Liver (tissue), 8 donors: ENCODE measurements at regions not wholly inside any gene's neighbourhood (a gene's known extent, or its start where the extent isn't known, plus 50 kb on each side); places are given as distances from the start of the nearest gene placed in this dataset.

Experiments
- DNase-seq: peaks from one replicate; pipeline ENCODE4 v3.0.0-alpha.2; 2017; ENCODE audit warnings: low spot score
- H3K27ac ChIP-seq, 2 donors: one replicate each; pipeline ENCODE4 v1.7.0; 2013; ENCODE audit warnings: inconsistent platforms in 2 of 2, low read length in 2 of 2, control low read depth in 1 of 2, low read depth in 1 of 2, mild to moderate bottlenecking in 1 of 2
- H3K27me3 ChIP-seq, 4 donors: one replicate each; pipeline versions ENCODE4 v1.6.1 to v1.7.0; 2013; ENCODE audit warnings: low read length in 3 of 4, inconsistent platforms in 1 of 4, mild to moderate bottlenecking in 1 of 4, moderate library complexity in 1 of 4; ENCODE audit not compliant: control insufficient read depth in 4 of 4, insufficient read depth in 4 of 4
- H3K36me3 ChIP-seq, 4 donors: one replicate each; pipeline versions ENCODE4 v1.6.1 to v1.7.0; 2013; ENCODE audit warnings: low read length in 3 of 4, mild to moderate bottlenecking in 3 of 4, low read depth in 1 of 4, moderate library complexity in 1 of 4; ENCODE audit not compliant: control insufficient read depth in 4 of 4, insufficient read depth in 3 of 4
- H3K4me1 ChIP-seq, 4 donors: one replicate each; pipeline versions ENCODE4 v1.6.1 to v1.7.0; 2013; ENCODE audit warnings: low read length in 3 of 4, mild to moderate bottlenecking in 3 of 4, moderate library complexity in 1 of 4; ENCODE audit not compliant: control insufficient read depth in 4 of 4, insufficient read depth in 4 of 4
- H3K4me3 ChIP-seq, 3 donors: one replicate each; pipeline versions ENCODE4 v1.6.1 to v1.7.0; 2013; ENCODE audit warnings: low read length in 3 of 3, control low read depth in 1 of 3, low read depth in 1 of 3, mild to moderate bottlenecking in 1 of 3
- H3K9ac ChIP-seq, 2 donors: one replicate each; pipeline ENCODE4 v1.7.0; 2013; ENCODE audit warnings: low read length in 2 of 2, mild to moderate bottlenecking in 2 of 2, moderate library complexity in 2 of 2, control low read depth in 1 of 2, low read depth in 1 of 2
- H3K9me3 ChIP-seq, 4 donors: one replicate each; pipeline versions ENCODE4 v1.6.1 to v1.7.0; 2013; ENCODE audit warnings: low read length in 3 of 4; ENCODE audit not compliant: control insufficient read depth in 4 of 4
- EGR1 ChIP-seq, 2 donors: IDR thresholded peaks; 2 replicates each; pipeline ENCODE4 v1.6.1; 2016 to 2018; ENCODE audit warnings: antibody characterized with exemption in 2 of 2, low read depth in 2 of 2
- FOXA1 ChIP-seq: IDR thresholded peaks from 2 replicates; pipeline ENCODE4 v1.6.1; 2016; ENCODE audit warnings: antibody characterized with exemption
- FOXA2 ChIP-seq: IDR thresholded peaks from 2 replicates; pipeline ENCODE4 v1.6.1; 2016; ENCODE audit warnings: antibody characterized with exemption
- GABPA ChIP-seq, 2 donors: IDR thresholded peaks in 1 of 2; conservative IDR thresholded peaks in 1 of 2; 2 replicates each; pipeline ENCODE4 v1.6.1; 2016; ENCODE audit warnings: antibody characterized with exemption in 2 of 2, mild to moderate bottlenecking in 1 of 2, moderate library complexity in 1 of 2
- HNF4A ChIP-seq, 2 donors: conservative IDR thresholded peaks; 2 replicates each; pipeline ENCODE4 v1.6.1; 2016; ENCODE audit warnings: antibody characterized with exemption in 2 of 2, mild to moderate bottlenecking in 2 of 2
- HNF4G ChIP-seq: IDR thresholded peaks from 2 replicates; pipeline ENCODE4 v1.6.1; 2016; ENCODE audit warnings: antibody characterized with exemption
- JUND ChIP-seq, 2 donors: IDR thresholded peaks; 2 replicates each; pipeline ENCODE4 v1.6.1; 2016; ENCODE audit warnings: antibody characterized with exemption in 2 of 2
- NR2F2 ChIP-seq: IDR thresholded peaks from 2 replicates; pipeline ENCODE4 v1.6.1; 2016; ENCODE audit warnings: antibody characterized with exemption
- RAD21 ChIP-seq, 2 donors: IDR thresholded peaks; 2 replicates each; pipeline ENCODE4 v1.6.1; 2016; ENCODE audit warnings: antibody characterized with exemption in 2 of 2, mild to moderate bottlenecking in 2 of 2
- RXRA ChIP-seq, 2 donors: IDR thresholded peaks; 2 replicates each; pipeline ENCODE4 v1.6.1; 2017 to 2018; ENCODE audit warnings: antibody characterized with exemption in 2 of 2, mild to moderate bottlenecking in 1 of 2
- SP1 ChIP-seq: IDR thresholded peaks from 2 replicates; pipeline ENCODE4 v1.6.1; 2018; ENCODE audit warnings: antibody characterized with exemption, mild to moderate bottlenecking
- TAF1 ChIP-seq: conservative IDR thresholded peaks from 2 replicates; pipeline ENCODE4 v1.6.1; 2016; ENCODE audit warnings: antibody characterized with exemption, mild to moderate bottlenecking
- YY1 ChIP-seq: IDR thresholded peaks from 2 replicates; pipeline ENCODE4 v1.6.1; 2016; ENCODE audit warnings: antibody characterized with exemption, mild to moderate bottlenecking
- WGBS: extraction: QIAGEN DNeasy Blood & Tissue Kit; methylation state at CpG from one replicate; pipeline ENCODE4 v1.1.7; 2013; 5-methylcytosine and 5-hydroxymethylcytosine counted together
- TF ChIP-seq, protein P1 (sequence below): IDR thresholded peaks from 2 replicates; pipeline ENCODE4 v1.6.1; 2016; ENCODE audit warnings: antibody characterized with exemption
- TF ChIP-seq, protein P2 (sequence below): IDR thresholded peaks from 2 replicates; pipeline ENCODE4 v1.6.1; 2016; ENCODE audit warnings: antibody characterized with exemption
- TF ChIP-seq, protein P3 (sequence below): IDR thresholded peaks from 2 replicates; pipeline ENCODE4 v1.6.1; 2016; ENCODE audit warnings: antibody characterized with exemption
- TF ChIP-seq, protein P4 (sequence below): fragments of 150-350 bp; IDR thresholded peaks from 2 replicates; pipeline ENCODE4 v1.5.1; 2017; ENCODE audit warnings: improper control_type of control experiment, low read depth, low read length; ENCODE audit not compliant: missing input control
- donor health status: healthy.
- donor health status: healthy.
- donor health status: healthy.
- donor health status: healthy.
- donor health status: healthy.

DNA sequence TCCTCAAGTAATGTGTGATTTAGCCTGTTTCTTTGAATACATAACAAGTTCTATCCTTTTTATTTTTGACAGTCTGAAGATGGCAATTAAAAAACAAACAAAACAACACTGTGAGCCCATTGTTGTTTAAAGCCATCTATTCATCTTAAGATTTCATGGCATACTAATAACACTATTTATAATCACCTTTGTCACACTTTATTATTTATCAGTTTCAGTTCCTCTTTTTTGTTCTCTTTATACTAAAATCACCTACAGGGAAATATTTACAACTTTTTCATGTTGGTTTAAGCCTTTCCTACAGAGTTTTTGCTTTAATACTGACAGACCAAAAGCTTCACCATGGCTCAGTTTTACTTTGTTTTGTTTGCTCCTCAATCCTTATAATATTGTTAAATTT is 247.4 kb upstream of the CTSO start:
- Histone ChIP-seq H3K27me3 (no peaks in the 10 kb centered on the region), H3K9me3 (no peaks in the 10 kb centered on the region), H3K36me3 (no peaks in the 10 kb centered on the region), H3K4me3 (no peak overlapping the region), H3K4me1 (no peaks in the 10 kb centered on the region), H3K9ac (no peak overlapping the region), H3K27ac (no peak overlapping the region)
- no peak for DNase-seq
- TF ChIP-seq, protein P1, sequence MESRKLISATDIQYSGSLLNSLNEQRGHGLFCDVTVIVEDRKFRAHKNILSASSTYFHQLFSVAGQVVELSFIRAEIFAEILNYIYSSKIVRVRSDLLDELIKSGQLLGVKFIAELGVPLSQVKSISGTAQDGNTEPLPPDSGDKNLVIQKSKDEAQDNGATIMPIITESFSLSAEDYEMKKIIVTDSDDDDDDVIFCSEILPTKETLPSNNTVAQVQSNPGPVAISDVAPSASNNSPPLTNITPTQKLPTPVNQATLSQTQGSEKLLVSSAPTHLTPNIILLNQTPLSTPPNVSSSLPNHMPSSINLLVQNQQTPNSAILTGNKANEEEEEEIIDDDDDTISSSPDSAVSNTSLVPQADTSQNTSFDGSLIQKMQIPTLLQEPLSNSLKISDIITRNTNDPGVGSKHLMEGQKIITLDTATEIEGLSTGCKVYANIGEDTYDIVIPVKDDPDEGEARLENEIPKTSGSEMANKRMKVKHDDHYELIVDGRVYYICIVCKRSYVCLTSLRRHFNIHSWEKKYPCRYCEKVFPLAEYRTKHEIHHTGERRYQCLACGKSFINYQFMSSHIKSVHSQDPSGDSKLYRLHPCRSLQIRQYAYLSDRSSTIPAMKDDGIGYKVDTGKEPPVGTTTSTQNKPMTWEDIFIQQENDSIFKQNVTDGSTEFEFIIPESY: no peak
- no peak for TF ChIP-seq HNF4A (conservative IDR thresholded peaks at IDR 0.05)
- TF ChIP-seq RXRA (IDR thresholded peaks at IDR 0.05): no peak
- no peak for TF ChIP-seq TAF1
- TF ChIP-seq RAD21 (IDR thresholded peaks at IDR 0.05): no peak
- TF ChIP-seq, protein P2, sequence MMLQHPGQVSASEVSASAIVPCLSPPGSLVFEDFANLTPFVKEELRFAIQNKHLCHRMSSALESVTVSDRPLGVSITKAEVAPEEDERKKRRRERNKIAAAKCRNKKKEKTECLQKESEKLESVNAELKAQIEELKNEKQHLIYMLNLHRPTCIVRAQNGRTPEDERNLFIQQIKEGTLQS: no peak

DNA sequence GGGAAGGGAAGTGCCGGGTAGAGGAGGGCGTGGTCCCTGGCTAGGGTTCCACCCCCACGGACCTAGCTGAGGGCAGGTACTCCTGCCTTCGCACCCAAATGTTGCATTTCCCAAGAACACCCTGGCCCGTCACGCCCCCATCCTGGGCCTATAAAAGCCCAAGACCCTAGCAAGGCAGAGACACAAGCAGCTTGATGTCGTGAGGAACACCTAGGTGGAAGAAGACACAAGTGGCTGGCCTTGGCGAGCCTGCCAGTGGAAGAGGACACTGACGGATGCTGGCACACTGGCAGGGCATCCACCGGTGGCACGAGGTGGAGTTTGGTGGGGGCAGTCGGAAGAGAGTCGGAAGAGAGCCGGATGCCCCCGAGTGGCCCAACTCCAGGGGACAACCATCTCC is 244.8 kb upstream of the CTSO start:
- H3K4me3 ChIP-seq: no peak overlapping the region
- H3K9me3 ChIP-seq: no peaks in the 10 kb centered on the region
- TF ChIP-seq, protein P3, sequence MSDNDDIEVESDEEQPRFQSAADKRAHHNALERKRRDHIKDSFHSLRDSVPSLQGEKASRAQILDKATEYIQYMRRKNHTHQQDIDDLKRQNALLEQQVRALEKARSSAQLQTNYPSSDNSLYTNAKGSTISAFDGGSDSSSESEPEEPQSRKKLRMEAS: no peak
- TF ChIP-seq EGR1 (IDR thresholded peaks at IDR 0.05; ENCODE audit: low read depth in 2 of 2): no peak
- TF ChIP-seq NR2F2: no peak
- no peak for TF ChIP-seq FOXA1
- no peak for TF ChIP-seq RAD21 (IDR thresholded peaks at IDR 0.05)
- TF ChIP-seq JUND (IDR thresholded peaks at IDR 0.05): no peak
- no peak for TF ChIP-seq TAF1
- 89% methylated on average over 15 of the region's 15 CpGs for WGBS
- no peak overlapping the region for H3K9ac ChIP-seq
- H3K4me1 ChIP-seq: peaks cover 0 to 6% (median 5%) of the 10 kb centered on the region in 4 donors
- no peaks in the 10 kb centered on the region for H3K36me3 ChIP-seq
- no peak overlapping the region for H3K27ac ChIP-seq
- no peaks in the 10 kb centered on the region for H3K27me3 ChIP-seq
- no peak for DNase-seq

DNA sequence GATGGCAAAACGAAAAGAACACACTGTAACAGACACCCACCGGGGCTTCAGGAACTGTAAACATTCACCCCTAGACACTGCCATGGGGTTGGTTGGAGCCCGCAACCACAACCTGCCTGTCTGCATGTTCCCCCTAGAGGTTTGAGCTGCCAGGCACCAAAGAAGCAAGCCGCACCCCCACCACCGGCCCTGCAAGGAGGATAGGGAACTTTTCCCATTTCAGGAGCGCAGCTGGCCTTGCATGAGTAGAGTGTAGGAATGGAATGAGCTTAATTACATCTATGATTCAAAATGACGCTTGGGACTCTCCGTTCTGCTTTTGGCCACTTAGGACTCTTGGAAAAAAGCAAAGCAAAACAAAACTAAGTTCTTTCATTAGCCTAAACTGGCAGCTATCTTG is 243.6 kb upstream of the CTSO start:
- H3K27me3 ChIP-seq: no peaks in the 10 kb centered on the region
- no peaks in the 10 kb centered on the region for H3K9me3 ChIP-seq
- WGBS: 87% methylated on average over 8 of the region's 8 CpGs
- no peaks in the 10 kb centered on the region for H3K36me3 ChIP-seq
- no peak overlapping the region for H3K4me3 ChIP-seq
- no peak for TF ChIP-seq FOXA2
- H3K9ac ChIP-seq: no peak overlapping the region
- no peak for DNase-seq
- H3K27ac ChIP-seq: no peak overlapping the region
- peaks cover 0 to 18% (median 16%) of the 10 kb centered on the region in 4 donors for H3K4me1 ChIP-seq

DNA sequence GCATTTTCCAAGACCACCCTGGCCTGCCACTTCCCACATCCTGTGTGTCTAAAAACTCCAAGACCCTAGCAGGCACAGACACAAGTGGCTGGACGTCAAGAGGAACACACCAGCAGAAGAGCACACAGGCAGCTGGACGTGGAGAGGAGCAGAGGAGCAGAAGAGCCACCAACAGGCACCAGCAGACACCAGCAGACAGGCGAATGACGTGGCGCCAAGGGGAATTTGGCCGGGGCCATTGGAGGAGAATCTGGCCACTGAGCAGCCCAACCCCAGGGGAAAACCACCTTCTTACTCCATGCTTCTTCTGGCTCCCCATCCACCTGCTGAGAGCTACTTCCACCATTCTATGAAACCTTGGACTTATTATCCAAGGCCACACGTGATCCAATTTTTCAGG is 243.1 kb upstream of the CTSO start:
- WGBS: 92% methylated on average over 7 of the region's 7 CpGs
- no peak for DNase-seq

More for the DNA sequence above, 243.1 kb upstream of the CTSO start:
- no peaks in the 10 kb centered on the region for H3K36me3 ChIP-seq
- H3K27ac ChIP-seq: no peak overlapping the region
- H3K4me3 ChIP-seq: no peak overlapping the region
- no peaks in the 10 kb centered on the region for H3K9me3 ChIP-seq
- H3K27me3 ChIP-seq: no peaks in the 10 kb centered on the region
- peaks cover 0 to 23% (median 20%) of the 10 kb centered on the region in 4 donors for H3K4me1 ChIP-seq
- TF ChIP-seq RAD21 (IDR thresholded peaks at IDR 0.05) (no peak), SP1 (no peak), NR2F2 (no peak), TAF1 (no peak), GABPA (IDR thresholded peaks at IDR 0.05 in 1 of 2, conservative IDR thresholded peaks at IDR 0.05 in 1 of 2) (no peak), HNF4A (conservative IDR thresholded peaks at IDR 0.05) (no peak), FOXA2 (no peak), HNF4G (no peak), JUND (IDR thresholded peaks at IDR 0.05) (no peak), FOXA1 (no peak), YY1 (no peak), EGR1 (IDR thresholded peaks at IDR 0.05; ENCODE audit: low read depth in 2 of 2) (no peak)
- TF ChIP-seq, protein P3: no peak
- TF ChIP-seq, protein P2: no peak
- TF ChIP-seq, protein P4, sequence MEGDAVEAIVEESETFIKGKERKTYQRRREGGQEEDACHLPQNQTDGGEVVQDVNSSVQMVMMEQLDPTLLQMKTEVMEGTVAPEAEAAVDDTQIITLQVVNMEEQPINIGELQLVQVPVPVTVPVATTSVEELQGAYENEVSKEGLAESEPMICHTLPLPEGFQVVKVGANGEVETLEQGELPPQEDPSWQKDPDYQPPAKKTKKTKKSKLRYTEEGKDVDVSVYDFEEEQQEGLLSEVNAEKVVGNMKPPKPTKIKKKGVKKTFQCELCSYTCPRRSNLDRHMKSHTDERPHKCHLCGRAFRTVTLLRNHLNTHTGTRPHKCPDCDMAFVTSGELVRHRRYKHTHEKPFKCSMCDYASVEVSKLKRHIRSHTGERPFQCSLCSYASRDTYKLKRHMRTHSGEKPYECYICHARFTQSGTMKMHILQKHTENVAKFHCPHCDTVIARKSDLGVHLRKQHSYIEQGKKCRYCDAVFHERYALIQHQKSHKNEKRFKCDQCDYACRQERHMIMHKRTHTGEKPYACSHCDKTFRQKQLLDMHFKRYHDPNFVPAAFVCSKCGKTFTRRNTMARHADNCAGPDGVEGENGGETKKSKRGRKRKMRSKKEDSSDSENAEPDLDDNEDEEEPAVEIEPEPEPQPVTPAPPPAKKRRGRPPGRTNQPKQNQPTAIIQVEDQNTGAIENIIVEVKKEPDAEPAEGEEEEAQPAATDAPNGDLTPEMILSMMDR: no peak
- H3K9ac ChIP-seq: no peak overlapping the region
